CD4-positive, alpha-beta T cell treated with Interleukin-21 for 1 hour (primary cell): ENCODE measurements at regions not wholly inside any gene's neighbourhood (a gene's known extent, or its start where the extent isn't known, plus 50 kb on each side); places are given as distances from the start of the nearest gene placed in this dataset.
"Not testable (repeated sequence)": the region's sequence is repeated elsewhere in the genome, so short reads cannot be mapped to it uniquely, and the experiment has no call there.

Source experiments
- DNase-seq: peaks from one replicate; pipeline ENCODE4 v3.0.0-alpha.2; 2020

DNA sequence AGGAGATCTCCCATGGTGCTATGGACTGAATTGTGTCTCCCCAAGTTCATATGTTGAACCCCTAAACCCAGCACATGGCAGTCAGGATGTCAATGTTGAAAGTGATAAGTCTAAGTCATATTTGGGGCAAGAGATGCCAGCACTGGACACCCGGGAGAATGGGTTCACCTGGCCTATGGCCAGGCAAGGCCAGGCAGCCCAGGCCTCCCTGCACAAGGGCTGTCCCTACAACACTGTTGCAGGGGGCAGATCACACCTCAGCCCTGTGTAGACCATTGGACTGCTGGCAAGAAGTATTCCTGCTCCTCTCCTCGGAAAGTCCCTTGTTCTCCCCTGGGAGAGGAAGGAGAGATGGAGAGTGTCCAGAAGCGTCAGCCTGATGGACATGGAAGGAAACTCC is 240.5 kb downstream of the GADD45G start:
- DNase-seq: no peak

DNA sequence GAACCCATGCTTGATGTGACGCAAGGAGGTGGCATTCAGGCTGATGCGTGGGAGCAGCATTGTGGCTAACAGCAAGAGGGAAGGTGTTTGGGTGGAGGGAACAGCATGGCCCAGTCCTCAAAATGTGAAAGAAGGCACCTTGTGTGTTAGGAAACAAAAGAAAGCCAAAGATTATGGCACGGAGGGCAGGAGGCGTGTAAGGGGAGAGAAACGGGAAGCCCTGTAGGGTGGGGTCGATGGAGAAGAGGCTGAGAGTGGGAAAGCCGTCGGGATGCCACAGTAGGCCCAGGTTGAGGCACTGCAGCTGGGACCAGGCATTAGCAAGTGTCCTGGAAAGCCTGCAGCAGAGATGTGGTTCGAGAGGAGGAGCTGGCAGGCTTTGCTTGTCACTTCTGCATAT is 241.1 kb downstream of the GADD45G start:
- no peak for DNase-seq

DNA sequence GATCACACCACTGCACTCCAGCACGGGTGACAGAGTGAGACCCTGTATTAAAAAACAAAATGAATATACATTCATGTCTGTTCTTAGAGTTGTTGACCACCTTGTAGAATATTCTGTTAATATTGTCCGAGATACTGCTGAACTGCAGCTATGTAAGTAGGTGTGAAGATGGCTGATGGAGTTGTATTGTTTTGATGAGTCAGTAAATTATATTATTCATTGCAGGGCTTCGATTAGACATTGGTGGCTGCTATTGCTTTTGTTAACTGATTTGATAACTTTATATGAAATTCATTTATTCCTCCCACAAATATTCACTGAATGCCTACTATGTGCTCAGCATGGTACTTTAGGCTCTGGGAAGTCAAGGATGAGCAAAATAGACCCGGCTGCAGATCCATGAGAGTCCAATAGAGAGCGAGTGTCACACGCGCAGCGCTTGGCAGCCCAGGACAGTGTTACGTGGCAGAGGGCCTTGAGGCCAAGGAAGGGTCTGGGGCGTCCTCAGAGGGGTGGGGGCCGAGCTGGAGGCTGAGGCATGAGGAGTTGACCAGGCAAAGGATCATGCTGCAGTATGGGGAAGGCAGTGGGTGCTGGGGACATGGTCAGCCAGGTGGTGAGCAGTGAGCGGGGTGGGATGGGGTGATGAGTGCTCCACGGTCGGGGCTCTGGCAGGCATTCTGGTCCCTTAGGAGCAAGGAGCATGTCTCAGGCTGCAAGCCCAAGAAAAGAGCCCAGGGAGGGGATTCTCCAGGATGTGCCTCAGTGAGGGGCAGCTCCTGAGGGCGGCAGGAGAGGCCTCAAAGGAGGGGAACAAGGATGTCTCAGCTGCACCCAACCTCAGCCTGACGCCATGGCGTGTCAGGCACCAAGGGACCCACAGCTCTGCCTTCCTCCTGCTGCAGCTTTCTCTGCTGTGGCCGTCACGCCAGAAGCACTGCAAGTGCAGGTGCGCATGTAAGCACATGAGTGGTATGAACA is 243.5 kb downstream of the GADD45G start:
- DNase-seq: no peak

DNA sequence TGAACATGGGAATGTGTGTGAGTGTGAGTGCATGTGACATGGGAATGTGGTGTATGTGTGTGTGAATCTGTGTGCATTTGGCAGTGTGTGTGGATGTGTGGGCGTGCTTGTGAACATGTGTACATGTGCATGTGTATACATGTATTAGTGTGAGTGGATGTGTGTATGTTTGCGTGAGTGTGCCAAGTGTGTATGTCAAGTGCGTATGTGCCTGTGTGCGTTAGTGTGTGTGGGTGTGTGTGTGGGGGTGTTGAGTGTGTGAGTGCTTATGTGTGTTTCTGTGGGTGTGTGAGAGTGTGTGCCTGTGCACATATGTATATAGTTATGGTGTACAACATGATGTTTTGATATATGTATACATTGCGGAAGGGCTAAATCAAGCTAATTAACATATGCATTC is 244.3 kb downstream of the GADD45G start:
- DNase-seq: no peak

DNA sequence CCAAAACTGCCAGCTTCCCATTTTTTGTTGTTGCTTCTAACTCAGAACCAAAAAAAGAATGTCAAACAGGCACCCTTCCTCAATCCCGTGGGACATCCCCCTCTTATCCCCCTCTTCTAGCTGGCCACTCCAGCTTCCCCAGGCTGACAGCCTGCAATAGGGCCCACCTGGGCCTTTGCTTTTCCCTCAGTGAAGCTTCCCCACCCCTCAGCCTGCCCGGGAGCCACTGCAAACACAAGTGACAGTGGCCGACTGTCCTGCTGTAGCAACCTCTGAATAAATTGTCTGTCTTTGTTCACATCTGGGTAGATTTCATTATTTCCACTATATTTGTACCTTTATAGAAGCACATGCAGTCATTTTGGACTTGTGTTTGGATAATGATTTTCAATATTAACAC is 245.3 kb downstream of the GADD45G start:
- no peak for DNase-seq

DNA sequence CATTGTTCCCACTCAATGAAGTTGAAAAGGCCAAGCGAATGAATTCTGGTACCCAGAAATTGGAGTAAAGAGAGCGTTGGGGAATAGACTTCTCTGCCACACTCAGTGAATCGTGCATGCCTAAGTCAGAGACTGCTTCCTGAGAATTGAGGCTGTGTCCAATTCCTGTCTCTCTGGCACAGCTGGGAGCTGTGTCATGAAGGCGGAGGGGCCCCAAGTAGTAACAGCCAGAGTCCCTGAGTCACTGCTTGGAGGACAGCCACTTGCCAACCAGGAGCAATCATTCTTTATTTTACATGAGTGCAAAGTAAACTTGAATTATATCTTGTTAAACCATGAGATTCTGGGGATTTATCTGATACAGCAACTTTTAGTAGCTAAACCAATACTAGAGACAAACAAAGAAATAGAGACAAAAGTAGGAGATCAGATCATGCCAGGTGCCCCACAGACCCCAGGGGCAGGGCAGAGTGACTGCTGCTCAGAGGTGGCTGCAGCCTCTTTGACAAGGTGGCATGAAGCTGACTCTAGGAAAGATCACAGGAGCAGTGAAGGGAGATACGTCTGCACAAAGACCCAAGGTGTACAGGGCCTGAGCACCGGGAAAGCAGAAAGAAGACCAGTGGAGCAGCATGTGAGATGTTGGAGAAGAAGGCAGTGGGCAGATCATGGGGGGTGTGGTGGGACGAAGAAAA is 246.0 kb downstream of the GADD45G start:
- no peak for DNase-seq

DNA sequence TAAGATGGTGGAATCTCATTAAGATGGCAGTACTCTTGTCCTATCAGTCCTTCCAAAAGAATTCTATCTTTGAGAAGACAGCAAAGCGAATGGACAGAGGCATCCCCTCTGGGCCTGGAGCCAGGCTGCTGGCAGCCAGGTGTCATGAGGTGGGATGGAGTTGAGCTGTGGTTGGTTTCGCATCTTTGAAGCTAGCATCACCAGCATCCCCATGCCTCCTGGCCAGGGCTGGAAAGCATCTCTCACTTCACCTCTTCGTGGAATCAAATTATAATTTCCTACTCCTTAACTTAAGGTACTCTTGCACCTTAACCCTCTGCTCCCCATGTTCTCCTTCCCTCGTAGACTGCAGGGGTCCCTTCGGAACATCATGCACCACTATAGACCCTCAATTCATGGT is 248.3 kb downstream of the GADD45G start:
- no peak for DNase-seq

DNA sequence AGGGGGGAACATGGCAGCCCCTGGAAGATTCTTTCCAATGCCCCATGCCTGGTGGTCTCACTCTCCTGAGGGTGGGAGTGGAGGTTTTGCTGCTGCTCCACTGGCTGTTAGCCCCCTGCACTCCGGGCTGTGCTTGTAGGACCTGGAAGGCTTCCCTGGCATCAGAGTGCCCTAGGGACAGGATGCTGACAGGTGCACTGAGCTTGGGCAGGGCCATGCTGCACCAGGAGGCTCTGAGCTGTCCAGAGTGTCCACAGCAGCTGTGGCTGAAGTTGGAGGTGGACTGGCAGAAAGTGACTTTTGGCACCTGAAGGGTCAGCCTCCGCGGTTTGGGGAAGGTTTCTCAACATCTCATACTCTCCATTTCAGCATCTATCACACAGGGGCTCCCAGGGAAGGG is 249.1 kb downstream of the GADD45G start:
- no peak for DNase-seq

DNA sequence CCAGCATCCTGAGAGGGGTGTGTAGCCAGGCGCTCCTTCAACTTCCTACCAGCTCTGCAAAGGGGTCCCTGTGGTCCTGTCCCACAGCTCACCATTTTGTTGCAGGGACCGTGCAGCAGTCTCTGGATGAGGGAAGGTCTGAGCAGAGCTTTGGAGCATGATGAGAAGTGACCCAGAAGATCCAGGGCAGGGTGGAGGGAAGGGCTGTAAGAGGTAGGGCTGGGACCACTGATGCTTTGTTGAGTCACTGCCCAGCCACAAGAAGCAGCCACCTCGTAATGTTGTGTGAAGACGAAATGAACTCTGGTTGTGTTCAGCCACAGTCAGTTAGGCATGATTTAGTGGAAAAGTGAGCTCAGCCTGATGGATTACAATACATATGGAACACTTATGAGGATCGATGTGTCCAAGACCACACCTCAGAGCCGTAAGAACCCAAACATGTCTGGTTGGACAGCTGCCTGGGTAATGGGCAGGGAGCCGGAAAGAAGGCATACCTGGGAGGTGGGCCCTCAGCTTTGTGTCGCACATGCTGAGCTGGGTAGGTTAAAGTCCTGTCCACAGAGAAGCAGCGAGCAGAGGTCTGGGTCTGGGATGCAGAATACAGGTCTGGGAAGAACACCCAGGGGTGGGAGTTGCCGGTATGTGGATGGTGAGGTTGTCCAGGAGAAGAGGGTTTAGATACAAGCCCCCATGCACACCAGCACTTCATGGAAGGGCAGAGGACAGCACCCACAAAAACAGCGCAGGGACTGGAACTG is 250.1 kb downstream of the GADD45G start:
- no peak for DNase-seq

DNA sequence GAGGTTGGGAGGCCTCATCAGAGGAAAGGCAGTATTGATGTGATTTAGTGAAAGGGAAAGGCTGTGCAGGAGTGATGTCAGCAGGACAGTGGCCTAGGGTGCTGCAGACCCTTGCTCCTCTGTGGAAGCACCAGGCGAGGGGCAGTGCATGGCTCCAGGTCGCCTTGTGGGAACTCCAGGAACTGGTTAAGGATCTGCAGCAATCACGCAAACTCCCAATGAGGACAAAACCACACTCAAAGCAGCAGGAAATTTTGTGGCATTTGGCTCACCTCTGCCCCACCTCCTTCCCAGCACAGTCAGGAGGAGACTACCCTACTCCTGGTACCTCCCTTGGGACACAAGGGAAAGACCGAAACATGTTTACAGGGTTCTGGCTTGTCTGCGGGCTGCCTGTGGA is 251.5 kb downstream of the GADD45G start:
- DNase-seq: not testable (repeated sequence)

DNA sequence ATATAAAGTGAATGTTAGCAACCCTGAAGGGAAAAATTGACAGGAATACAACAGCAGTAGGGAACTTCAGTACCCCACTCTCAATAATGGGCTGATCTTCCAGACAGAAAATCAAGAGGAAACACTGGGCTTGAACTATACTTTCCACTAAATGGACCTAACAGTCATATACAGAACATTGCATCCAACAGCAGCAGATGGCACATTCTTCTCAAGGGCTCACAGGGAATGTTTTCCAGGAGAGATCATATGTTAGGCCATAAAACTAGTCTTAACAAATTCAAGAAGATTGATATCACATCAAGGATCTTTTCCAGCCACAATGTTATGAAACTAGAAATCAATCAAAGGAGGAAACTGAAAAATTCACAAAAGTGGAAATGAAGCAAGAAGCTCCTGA is 252.1 kb downstream of the GADD45G start:
- DNase-seq: not testable (repeated sequence)

DNA sequence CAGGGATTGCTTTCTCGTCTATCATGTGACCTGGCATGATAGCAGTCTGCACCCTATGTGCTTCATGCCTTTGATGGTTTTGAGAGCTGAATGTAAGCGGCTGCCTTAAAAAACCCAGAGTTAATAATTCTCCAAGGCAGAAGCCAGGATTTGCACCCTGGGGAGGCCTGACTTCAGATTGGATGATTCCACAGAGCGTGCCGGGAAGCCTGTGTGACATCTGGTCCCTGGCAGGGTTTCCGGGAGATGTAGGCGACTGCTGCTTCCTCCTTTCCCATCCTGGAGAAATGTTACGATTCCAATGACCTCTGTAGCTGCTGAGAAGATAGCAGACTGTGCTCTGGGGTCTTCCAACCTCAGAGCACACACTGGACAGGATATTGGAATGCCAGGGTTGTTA is 255.0 kb downstream of the GADD45G start:
- DNase-seq: not testable (repeated sequence)

DNA sequence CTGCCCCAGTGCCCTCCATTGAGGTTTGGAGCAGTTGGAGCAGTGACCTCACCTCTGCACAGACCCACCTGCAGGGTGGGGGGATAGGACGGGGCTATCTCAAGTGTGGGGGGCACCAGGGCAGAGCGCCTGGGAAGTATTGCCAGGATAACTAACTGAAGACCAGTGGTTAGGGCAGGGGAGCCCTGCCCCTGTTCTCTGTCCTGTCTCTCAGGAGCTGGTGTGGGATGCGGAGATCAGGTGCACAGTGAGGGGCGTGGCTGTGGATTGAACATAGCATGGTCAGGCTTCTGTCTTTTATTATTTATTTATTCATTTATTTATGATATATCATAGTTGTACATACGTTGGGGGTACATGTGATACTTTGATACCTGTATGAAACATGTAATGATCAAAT is 256.6 kb downstream of the GADD45G start:
- not testable (repeated sequence) for DNase-seq

DNA sequence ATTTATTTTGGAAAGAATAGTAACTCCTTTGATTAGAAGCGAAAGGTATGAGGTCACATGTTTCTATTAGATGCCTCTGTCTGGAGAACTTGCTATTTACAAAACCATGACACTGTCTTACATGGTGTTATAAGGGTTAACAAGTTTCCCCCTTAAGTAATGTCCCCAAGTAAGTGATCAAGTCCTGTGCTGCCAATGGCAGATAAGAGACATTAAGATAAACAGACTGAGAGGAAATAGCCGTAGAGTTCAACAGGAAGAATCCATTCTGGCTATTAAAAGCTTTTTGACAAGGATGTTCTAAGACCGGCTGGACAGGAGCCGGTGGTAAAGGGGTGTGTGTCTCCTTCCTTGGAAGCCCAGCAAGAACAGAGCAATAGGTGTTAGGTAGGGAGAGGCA is 257.5 kb downstream of the GADD45G start:
- DNase-seq: no peak

DNA sequence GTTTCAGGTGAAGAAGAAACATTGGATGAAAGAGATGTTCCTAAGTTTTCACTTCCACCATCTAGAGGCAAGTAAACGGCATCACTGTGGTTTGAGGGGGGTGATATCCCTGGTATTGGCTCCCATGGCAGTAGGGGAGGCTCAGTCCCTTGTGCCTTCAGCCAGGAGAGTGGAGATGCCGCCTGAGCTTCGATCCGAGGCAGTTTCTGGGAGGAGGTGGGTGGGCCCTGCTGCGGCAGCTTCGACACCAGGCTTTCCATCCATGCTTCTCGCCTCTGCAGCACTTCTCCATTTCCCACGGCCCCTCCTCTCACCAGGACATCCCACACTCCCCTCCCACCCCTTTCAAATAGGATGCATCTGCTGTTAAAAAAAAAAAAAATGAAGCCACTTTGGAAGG is 258.3 kb downstream of the GADD45G start:
- no peak for DNase-seq

DNA sequence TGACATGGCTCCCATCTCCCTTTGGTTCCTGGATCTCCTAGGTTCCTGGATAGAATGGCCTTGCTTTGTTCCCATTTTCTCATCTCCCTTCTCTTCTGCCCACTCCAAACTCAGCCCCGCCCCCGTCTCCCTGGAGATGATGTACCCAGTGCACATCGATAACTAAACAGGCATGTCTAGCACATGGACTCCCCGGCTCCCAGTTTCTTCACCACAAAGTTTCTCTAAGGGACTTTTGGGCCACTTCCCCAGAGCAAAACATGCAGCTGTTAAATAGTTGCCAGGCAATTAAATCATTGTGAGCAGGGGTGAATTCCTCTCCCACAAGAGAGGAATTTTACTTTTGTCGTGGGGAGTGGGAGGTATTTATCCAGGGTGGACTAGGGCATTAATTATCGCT is 259.0 kb downstream of the GADD45G start:
- DNase-seq: no peak

DNA sequence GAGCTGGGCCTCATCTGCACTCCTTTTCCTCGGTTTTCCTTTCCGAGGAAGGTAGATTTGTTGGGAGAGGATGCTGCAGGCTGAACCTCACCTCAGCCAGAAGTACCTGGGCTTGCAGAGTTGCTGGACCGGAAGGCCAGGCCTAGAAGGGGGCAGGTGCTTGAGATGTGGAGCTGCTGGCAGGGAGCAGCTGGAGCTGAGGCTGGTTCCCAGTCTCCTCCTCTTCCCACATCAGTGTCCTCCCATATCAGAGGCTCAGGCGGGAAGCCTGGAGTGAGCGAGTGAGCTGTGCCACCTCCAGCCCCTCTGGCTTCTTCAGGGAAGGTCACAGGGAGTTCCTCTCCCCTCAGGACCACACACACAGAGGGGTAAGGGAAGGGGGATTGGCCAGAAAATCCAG is 259.4 kb downstream of the GADD45G start:
- DNase-seq: no peak

DNA sequence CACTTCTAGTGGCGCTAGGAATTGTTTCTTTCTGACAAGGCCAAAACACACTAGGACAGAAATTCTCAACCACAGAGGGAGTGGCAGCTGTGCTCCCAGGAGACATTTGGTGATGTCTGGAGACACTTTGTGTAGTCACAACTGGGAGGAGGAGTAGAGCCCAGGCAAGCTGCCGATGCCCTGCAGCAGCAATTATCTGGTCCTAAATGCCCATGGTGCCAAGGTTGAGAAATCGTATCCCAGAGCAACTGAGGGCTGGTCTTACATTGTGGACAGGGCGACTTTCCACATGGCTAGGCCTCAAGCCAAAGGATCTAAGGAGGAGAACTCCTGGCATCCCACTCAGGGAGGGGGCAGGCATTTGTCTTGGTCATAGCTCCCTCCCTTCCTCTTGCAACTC is 259.9 kb downstream of the GADD45G start:
- no peak for DNase-seq

DNA sequence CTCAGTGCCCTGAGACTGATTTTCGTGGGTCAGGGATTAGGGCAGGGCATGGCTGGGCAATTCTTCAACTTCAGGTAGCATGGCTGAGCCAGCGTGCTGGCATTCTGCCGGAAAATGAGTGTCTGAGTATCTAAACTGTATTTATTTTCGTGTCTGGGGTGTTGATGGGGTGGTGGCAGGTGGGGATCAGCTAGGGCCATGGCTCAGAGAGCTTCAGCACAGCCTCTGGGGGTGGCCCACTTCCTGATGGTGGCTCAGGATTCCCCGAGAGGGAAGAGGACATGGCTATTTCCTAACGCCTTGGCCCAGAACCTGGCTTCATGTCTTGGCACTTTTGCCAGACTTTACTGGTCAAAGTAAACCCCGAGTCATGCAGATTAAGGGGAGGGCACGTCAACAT is 260.5 kb downstream of the GADD45G start:
- no peak for DNase-seq

DNA sequence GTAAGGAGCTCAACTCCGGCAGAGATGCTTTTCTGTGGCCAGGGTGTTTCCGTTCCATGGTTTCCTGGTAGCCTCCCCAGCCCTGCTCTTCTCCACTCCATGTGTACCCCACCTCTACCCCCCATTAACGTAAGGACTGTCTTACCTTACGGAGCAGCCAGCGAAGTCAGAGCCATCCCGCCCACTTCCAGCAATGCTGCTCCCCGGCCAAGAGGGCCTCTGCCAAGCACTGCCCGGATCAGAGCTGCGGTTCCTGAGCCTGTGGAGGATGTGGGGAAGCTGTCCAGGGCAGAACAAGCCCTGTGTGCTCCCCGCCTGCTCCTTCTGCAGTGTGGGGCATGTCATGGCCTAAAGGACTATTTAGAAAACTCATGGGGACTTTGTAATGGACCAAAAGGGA is 261.2 kb downstream of the GADD45G start:
- DNase-seq: no peak

DNA sequence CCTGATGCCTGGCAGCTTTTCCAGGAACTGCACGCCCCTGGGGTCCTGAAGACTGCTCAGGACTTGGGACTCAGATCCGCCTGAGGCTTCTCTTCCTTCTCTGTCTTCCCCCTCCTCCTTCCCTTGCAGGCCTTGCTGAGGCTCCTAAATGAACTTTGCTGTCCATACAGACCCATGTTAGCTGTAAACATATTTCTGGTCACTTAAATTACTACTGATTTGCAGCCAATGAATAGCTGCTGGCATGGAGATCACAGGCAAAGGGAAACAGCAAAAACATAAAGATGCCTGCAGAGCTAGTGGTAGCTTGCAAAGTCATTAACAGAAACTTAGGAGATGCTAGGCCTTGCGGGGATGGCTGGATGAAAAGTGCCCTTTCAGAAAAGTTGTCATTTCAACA is 261.9 kb downstream of the GADD45G start:
- DNase-seq: no peak

DNA sequence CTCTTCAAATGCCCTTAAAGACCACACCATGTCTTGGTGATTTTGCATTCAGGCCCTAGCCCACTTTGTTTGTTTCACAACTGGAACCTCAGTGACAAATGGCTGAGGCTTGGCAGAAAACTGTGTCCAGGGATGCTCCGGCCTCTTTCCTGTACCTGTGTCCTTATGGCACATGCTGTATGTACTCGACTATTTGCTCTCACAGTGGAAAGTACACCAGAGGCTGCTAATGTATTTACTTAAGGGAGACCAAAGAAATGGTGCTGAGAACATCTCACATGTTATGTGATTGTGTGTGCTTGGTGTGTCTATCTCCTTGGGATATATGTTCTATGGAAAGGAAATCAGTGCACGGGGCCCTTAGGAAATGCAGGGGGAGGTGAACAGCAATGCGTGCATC is 263.3 kb downstream of the GADD45G start:
- DNase-seq: no peak

DNA sequence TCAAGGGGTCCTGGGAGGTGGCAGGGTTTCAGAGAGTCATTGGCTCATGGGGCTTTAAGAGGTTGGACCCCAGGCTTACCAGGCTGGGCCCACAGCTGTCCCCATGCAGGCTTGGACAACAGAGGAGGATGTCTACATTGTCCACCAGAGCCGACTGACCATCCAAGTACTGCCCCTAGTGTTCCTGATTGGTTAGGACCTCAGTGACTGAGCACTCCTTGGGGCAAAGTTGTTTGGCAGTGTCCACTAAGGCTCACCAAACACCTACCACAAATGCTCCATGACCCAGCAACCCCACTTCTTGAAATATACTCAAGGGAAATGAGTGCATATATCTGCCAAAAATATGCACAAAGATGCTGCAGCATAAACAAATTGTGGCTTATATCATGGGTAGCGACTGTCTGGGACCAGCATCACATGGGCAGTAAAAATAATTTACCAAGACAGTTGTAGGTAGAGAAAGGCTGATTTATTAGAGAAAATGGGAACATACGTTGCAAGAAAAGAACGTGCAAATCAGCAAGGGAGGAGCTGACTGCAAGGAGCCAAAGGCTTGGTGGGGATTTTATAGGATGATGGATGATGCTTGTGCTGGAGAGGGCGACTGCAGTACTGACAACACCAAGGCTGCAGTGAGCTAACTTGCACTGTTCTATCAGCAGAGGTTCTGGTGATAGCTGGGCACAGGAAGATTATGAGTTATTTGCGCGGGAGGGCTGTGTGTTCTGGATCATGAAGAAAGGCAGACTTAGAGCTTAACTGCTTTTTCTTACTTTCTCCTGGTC is 265.2 kb downstream of the GADD45G start:
- DNase-seq: no peak
